Fibroblast of mammary gland (primary cell): ENCODE measurements at regions not wholly inside any gene's neighbourhood (a gene's known extent, or its start where the extent isn't known, plus 50 kb on each side); places are given as distances from the start of the nearest gene placed in this dataset.

Experiments
- DNase-seq: peaks from one replicate; pipeline ENCODE4 v3.0.0-alpha.2; 2010; ENCODE audit warnings: low read depth
- H3K4me3 ChIP-seq: 2 replicates; pipeline ENCODE4 v1.5.1; 2011; ENCODE audit warnings: low read depth, mild to moderate bottlenecking, low read length, moderate library complexity; ENCODE audit not compliant: control insufficient read depth
- CTCF ChIP-seq: conservative IDR thresholded peaks from 2 replicates; pipeline ENCODE4 v1.5.1; 2011; ENCODE audit warnings: low read depth, low read length, inconsistent platforms; ENCODE audit not compliant: control insufficient read depth, insufficient read depth

GRCh38 chr16:80174416-80174815 is 366.4 kb upstream of the DYNLRB2 start:
- no peak for TF ChIP-seq CTCF
- peak; percentile 76 for DNase-seq
- no peak overlapping the region for H3K4me3 ChIP-seq

GRCh38 chr16:80171746-80172145 is 369.0 kb upstream of the DYNLRB2 start:
- no peak overlapping the region for H3K4me3 ChIP-seq
- TF ChIP-seq CTCF, result no peak
- DNase-seq, result no peak

GRCh38 chr16:80171199-80171598 is 369.6 kb upstream of the DYNLRB2 start:
- TF ChIP-seq CTCF, result no peak
- no peak overlapping the region for H3K4me3 ChIP-seq
- no peak for DNase-seq

GRCh38 chr16:80167657-80168390 is 373.0 kb upstream of the DYNLRB2 start:
- H3K4me3 ChIP-seq, result no peak overlapping the region
- no peak for DNase-seq
- TF ChIP-seq CTCF, result no peak

GRCh38 chr16:80166082-80166481 is 374.7 kb upstream of the DYNLRB2 start:
- no peak for TF ChIP-seq CTCF
- no peak for DNase-seq
- no peak overlapping the region for H3K4me3 ChIP-seq

GRCh38 chr16:80164966-80165550 is 375.7 kb upstream of the DYNLRB2 start:
- no peak for TF ChIP-seq CTCF
- no peak for DNase-seq
- H3K4me3 ChIP-seq, result no peak overlapping the region
